ENCODE measurements at regions not wholly inside any gene's neighbourhood (a gene's known extent, or its start where the extent isn't known, plus 50 kb on each side); places are given as distances from the start of the nearest gene placed in this dataset.

GRCh38 chr6:148625609-148626008, 121.2 kb upstream of the UST start:
- TF ChIP-seq EZH2 (IDR thresholded peaks at IDR 0.05) (no peak), POLR2A (IDR thresholded peaks at IDR 0.05; ENCODE audit: borderline replicate concordance, extremely low read depth, insufficient read depth, insufficient read length) (no peak), ZNF274 (IDR thresholded peaks at IDR 0.05; ENCODE audit: low read depth, low read length) (no peak), POLR2AphosphoS5 (IDR thresholded peaks at IDR 0.05; ENCODE audit: low read depth, low read length) (no peak), SP1 (IDR thresholded peaks at IDR 0.05; ENCODE audit: low read depth) (no peak), REST (IDR thresholded peaks at IDR 0.05; ENCODE audit: low read depth) (no peak), YY1 (IDR thresholded peaks at IDR 0.05; ENCODE audit: extremely low read depth, insufficient replicate concordance, low read depth, low read length) (no peak)
- TF ChIP-seq, protein P1, sequence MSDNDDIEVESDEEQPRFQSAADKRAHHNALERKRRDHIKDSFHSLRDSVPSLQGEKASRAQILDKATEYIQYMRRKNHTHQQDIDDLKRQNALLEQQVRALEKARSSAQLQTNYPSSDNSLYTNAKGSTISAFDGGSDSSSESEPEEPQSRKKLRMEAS (IDR thresholded peaks at IDR 0.05): no peak
- TF ChIP-seq, protein P2, sequence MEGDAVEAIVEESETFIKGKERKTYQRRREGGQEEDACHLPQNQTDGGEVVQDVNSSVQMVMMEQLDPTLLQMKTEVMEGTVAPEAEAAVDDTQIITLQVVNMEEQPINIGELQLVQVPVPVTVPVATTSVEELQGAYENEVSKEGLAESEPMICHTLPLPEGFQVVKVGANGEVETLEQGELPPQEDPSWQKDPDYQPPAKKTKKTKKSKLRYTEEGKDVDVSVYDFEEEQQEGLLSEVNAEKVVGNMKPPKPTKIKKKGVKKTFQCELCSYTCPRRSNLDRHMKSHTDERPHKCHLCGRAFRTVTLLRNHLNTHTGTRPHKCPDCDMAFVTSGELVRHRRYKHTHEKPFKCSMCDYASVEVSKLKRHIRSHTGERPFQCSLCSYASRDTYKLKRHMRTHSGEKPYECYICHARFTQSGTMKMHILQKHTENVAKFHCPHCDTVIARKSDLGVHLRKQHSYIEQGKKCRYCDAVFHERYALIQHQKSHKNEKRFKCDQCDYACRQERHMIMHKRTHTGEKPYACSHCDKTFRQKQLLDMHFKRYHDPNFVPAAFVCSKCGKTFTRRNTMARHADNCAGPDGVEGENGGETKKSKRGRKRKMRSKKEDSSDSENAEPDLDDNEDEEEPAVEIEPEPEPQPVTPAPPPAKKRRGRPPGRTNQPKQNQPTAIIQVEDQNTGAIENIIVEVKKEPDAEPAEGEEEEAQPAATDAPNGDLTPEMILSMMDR (IDR thresholded peaks at IDR 0.05 in 2 of 3, conservative IDR thresholded peaks at IDR 0.05 in 1 of 3; ENCODE audit: borderline replicate concordance in 1 of 3, insufficient read depth in 1 of 3, low read depth in 2 of 3, low read length in 2 of 3): no peak
